ENCODE measurements at regions not wholly inside any gene's neighbourhood (a gene's known extent, or its start where the extent isn't known, plus 50 kb on each side); places are given as distances from the start of the nearest gene placed in this dataset.

DNA sequence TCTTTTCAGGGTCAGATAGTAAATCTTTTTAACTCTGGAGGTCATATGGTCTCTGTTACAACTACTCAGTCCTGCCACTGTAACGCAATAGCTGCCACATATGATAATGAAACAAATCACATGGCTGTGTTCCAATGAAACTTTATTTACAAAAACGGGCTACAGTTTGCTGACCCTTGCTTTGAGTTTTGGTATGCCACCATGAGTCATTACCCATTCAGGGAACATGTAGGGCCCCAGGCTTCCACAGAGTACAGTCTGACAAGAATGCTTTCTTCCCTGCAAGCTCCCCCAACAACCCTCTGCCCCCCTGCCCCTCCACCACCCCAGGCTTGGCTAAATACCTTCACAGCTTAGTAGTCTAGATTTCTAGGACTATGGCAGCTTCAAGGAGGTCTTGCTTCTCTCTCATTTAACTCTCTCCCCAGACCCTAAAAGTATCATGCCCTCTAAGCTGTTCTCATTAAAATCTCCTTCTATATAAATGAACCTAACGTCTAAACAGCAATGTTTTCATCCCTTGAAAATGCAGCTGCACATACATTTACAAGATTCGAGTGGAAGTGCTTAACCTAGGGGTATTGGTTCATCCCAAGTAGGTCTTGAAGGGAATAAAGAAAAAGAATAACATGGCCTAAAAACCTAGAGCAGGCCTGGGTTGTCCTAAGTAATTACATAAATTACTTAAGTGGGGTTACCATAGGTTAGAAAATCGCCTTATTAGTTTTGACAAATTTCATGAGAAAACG, 117.8 kb upstream of the PRICKLE2 start:
- H3K9ac ChIP-seq (ENCODE audit: low read depth in 2 of 2, low read length in 2 of 2), result no peak overlapping the region
- TF ChIP-seq, protein P1, sequence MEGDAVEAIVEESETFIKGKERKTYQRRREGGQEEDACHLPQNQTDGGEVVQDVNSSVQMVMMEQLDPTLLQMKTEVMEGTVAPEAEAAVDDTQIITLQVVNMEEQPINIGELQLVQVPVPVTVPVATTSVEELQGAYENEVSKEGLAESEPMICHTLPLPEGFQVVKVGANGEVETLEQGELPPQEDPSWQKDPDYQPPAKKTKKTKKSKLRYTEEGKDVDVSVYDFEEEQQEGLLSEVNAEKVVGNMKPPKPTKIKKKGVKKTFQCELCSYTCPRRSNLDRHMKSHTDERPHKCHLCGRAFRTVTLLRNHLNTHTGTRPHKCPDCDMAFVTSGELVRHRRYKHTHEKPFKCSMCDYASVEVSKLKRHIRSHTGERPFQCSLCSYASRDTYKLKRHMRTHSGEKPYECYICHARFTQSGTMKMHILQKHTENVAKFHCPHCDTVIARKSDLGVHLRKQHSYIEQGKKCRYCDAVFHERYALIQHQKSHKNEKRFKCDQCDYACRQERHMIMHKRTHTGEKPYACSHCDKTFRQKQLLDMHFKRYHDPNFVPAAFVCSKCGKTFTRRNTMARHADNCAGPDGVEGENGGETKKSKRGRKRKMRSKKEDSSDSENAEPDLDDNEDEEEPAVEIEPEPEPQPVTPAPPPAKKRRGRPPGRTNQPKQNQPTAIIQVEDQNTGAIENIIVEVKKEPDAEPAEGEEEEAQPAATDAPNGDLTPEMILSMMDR (IDR thresholded peaks at IDR 0.05), result no peak
- peak overlapping the region; percentile 44 for H3K27ac ChIP-seq
- H3K4me1 ChIP-seq, result no peaks in the 10 kb centered on the region
- H3K9me3 ChIP-seq, result no peaks in the 10 kb centered on the region
- DNase-seq, result no peak
- H3K27me3 ChIP-seq, result no peaks in the 10 kb centered on the region
- H3K36me3 ChIP-seq, result no peaks in the 10 kb centered on the region
- H3K4me3 ChIP-seq, result no peak overlapping the region
- intact Hi-C loops (cut with DNase I), result no loop called here

DNA sequence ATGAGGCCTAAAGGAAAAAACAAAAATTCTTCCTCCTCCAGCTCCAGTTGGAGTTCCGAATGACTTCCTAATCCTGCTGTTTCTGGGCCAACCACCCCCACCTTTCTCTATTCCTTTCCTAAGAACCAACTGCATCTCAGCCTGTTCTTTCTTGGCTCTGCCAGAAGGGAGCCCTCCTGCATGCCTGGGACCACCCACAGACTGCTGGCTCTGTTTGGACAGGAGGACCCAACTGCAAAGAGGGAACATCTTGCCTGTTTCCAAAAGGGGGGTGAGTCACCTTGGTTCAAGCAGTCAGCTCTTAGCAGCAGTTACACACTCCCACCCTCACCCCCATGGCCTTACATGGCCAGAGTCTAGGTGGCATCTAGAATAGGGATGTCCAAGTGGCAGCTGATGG, 116.0 kb upstream of the PRICKLE2 start:
- Histone ChIP-seq H3K27ac (peak overlapping the region; percentile 22), H3K4me1 (no peaks in the 10 kb centered on the region), H3K9me3 (no peaks in the 10 kb centered on the region), H3K27me3 (no peaks in the 10 kb centered on the region), H3K4me3 (no peak overlapping the region), H3K36me3 (no peaks in the 10 kb centered on the region), H3K9ac (ENCODE audit: low read depth in 2 of 2, low read length in 2 of 2) (no peak overlapping the region)
- TF ChIP-seq, protein P1 (IDR thresholded peaks at IDR 0.05), result no peak
- no peak for DNase-seq
- intact Hi-C loops (cut with DNase I), result no loop called here

GRCh38 chr3:64340641-64341101, 115.4 kb upstream of the PRICKLE2 start:
- Histone ChIP-seq H3K4me3 (no peak overlapping the region), H3K9ac (ENCODE audit: low read depth in 2 of 2, low read length in 2 of 2) (no peak overlapping the region), H3K4me1 (no peaks in the 10 kb centered on the region), H3K9me3 (no peaks in the 10 kb centered on the region), H3K27ac (peak overlapping the region; percentile 22), H3K27me3 (no peaks in the 10 kb centered on the region), H3K36me3 (no peaks in the 10 kb centered on the region)
- no peak for DNase-seq
- TF ChIP-seq, protein P1 (IDR thresholded peaks at IDR 0.05), result no peak
- intact Hi-C loops (cut with DNase I), result no loop called here

- H3K27me3 ChIP-seq, result no peaks in the 10 kb centered on the region
- intact Hi-C loops (cut with DNase I), result no loop called here
- H3K4me3 ChIP-seq, result no peak overlapping the region
- no peaks in the 10 kb centered on the region for H3K4me1 ChIP-seq
- H3K9ac ChIP-seq (ENCODE audit: low read depth in 2 of 2, low read length in 2 of 2), result no peak overlapping the region
- H3K27ac ChIP-seq, result no peak overlapping the region
- no peaks in the 10 kb centered on the region for H3K36me3 ChIP-seq
- TF ChIP-seq, protein P1 (IDR thresholded peaks at IDR 0.05), result no peak
- no peaks in the 10 kb centered on the region for H3K9me3 ChIP-seq
- no peak for DNase-seq
Measured at GRCh38 chr3:64336488-64336887, 111.2 kb upstream of the PRICKLE2 start.

DNA sequence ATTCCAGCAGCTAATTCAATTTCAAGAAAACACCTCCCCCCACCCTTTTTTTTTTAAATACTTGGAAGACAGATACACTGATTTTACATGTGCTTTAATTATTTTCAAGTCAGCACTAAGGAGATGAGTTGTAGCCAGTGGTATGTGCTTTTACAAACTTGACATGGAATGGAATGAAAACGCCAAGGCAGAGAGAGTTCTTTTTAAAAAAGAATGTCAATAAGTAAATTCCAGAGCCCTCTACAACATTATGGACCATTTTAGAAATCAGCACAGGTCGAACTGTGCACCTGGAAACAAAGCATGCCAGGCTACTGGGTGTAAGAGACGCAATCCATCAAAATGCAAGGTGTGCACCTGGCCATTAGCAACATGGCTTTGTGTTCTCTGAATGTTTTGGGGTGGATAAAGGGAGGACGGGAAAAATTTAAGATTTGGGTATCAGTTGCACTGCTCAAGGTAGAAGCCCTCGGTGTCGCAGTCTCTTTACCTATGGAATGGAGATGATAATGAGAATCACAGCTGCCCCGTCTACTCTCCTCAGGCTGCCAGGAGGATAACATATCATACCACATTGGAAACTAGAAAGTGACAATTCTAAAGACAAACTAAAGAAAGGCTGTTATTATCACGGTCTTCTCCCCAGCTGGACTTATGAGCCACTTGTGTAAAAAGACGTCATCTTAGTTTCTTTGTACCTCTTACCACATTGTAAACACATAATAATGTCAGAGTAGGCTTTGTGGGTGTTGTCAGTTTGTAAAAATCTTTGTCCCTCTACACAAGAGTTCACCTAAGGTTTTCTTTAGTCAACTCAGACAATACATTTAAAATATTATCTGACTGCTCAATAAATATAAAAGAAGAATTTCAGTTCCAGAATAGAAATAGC, 107.4 kb upstream of the PRICKLE2 start:
- Histone ChIP-seq H3K9me3 (no peaks in the 10 kb centered on the region), H3K4me3 (no peak overlapping the region), H3K27ac (no peak overlapping the region), H3K27me3 (no peaks in the 10 kb centered on the region), H3K36me3 (no peaks in the 10 kb centered on the region), H3K4me1 (no peaks in the 10 kb centered on the region), H3K9ac (ENCODE audit: low read depth in 2 of 2, low read length in 2 of 2) (no peak overlapping the region)
- intact Hi-C loops (cut with DNase I), result no loop called here
- DNase-seq, result no peak
- TF ChIP-seq, protein P1 (IDR thresholded peaks at IDR 0.05), result no peak

Measured in colonic mucosa (tissue), 4 donors.